Left ventricle myocardium inferior (tissue), 1 donor: ENCODE measurements at regions not wholly inside any gene's neighbourhood (a gene's known extent, or its start where the extent isn't known, plus 50 kb on each side); places are given as distances from the start of the nearest gene placed in this dataset.

ENCODE experiments used
- DNase-seq: peaks from one replicate; pipeline ENCODE4 v3.0.0-alpha.2; 2020
- H3K27ac ChIP-seq: fragments of 200-600 bp; replicated peaks from 2 replicates; pipeline ENCODE4 v1.8.0; 2021
- H3K27me3 ChIP-seq: fragments of 200-600 bp; 2 replicates; pipeline ENCODE4 v1.8.0; 2021; ENCODE audit warnings: low read depth
- H3K36me3 ChIP-seq: fragments of 200-600 bp; 2 replicates; pipeline ENCODE4 v1.8.0; 2021
- H3K4me1 ChIP-seq: fragments of 200-600 bp; 2 replicates; pipeline ENCODE4 v1.8.0; 2021
- H3K4me3 ChIP-seq: fragments of 200-600 bp; 2 replicates; pipeline ENCODE4 v1.8.0; 2021; ENCODE audit warnings: mild to moderate bottlenecking, moderate library complexity
- H3K9me3 ChIP-seq: fragments of 200-600 bp; replicated peaks from 2 replicates; pipeline ENCODE4 v1.8.0; 2021
- intact Hi-C: fragments of 100-400 bp; cut with micrococcal nuclease; formaldehyde crosslinking; loops from one replicate; pipeline ENCODE4 v1.11.0; 2022
- TF ChIP-seq, protein P1 (sequence below): fragments of 200-600 bp; IDR thresholded peaks from 2 replicates; pipeline ENCODE4 v1.8.0; 2021; ENCODE audit warnings: antibody characterized with exemption, mild to moderate bottlenecking, borderline replicate concordance
- donor health status: DM: no; HTN: yes; CAD: no; lungs with severe emphysema.

DNA sequence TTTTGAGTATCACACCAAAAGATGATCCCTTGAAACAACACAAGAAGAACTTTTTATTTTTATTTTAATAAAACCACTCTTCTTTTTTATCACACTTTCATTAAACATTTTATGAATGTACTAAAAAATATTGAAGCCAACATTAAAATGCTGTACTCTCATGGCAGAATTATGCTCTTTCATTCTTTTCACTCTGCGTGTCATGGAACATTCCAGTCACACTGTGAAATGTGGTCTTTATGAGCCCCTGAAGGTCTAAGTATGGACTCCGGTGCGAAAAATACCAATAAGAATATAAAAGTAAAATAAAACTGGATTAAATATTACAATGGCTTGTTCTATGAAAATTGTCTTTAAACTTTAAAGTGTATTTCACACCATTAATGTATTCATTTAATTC is 148.4 kb downstream of the TMEM26 start:
- intact Hi-C loops: no loop called here

DNA sequence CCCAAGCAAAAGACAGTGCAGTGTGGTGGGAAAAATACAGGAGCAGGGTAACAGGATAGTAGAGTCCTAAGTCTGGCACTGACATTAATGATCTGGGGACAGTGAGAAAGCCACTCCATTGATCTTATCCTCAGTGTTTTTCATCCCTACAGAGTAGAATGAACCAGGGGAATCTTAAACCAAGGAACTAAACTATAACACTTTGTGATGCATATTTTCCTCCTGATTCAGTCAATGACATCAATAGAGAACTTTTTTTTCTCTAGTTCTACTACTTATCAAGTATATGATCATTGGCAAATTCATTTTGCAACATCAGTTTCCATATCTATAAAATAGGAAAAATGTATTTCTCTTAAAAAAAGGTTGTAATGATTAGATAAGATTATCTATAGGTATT is 151.1 kb downstream of the TMEM26 start:
- H3K4me3 ChIP-seq: no peak overlapping the region
- no peaks in the 10 kb centered on the region for H3K36me3 ChIP-seq
- TF ChIP-seq, protein P1, sequence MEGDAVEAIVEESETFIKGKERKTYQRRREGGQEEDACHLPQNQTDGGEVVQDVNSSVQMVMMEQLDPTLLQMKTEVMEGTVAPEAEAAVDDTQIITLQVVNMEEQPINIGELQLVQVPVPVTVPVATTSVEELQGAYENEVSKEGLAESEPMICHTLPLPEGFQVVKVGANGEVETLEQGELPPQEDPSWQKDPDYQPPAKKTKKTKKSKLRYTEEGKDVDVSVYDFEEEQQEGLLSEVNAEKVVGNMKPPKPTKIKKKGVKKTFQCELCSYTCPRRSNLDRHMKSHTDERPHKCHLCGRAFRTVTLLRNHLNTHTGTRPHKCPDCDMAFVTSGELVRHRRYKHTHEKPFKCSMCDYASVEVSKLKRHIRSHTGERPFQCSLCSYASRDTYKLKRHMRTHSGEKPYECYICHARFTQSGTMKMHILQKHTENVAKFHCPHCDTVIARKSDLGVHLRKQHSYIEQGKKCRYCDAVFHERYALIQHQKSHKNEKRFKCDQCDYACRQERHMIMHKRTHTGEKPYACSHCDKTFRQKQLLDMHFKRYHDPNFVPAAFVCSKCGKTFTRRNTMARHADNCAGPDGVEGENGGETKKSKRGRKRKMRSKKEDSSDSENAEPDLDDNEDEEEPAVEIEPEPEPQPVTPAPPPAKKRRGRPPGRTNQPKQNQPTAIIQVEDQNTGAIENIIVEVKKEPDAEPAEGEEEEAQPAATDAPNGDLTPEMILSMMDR: no peak
- no peak overlapping the region for H3K27ac ChIP-seq
- H3K4me1 ChIP-seq: no peaks in the 10 kb centered on the region
- H3K27me3 ChIP-seq: no peaks in the 10 kb centered on the region
- no peak for DNase-seq
- intact Hi-C loops: no loop called here
- peaks cover 20% of the 10 kb centered on the region for H3K9me3 ChIP-seq

More for the DNA sequence above, 148.4 kb downstream of the TMEM26 start:
- no peaks in the 10 kb centered on the region for H3K9me3 ChIP-seq
- DNase-seq: no peak
- no peaks in the 10 kb centered on the region for H3K27me3 ChIP-seq
- H3K4me1 ChIP-seq: no peaks in the 10 kb centered on the region
- no peaks in the 10 kb centered on the region for H3K36me3 ChIP-seq
- H3K4me3 ChIP-seq: no peak overlapping the region
- TF ChIP-seq, protein P1: no peak
- no peak overlapping the region for H3K27ac ChIP-seq

DNA sequence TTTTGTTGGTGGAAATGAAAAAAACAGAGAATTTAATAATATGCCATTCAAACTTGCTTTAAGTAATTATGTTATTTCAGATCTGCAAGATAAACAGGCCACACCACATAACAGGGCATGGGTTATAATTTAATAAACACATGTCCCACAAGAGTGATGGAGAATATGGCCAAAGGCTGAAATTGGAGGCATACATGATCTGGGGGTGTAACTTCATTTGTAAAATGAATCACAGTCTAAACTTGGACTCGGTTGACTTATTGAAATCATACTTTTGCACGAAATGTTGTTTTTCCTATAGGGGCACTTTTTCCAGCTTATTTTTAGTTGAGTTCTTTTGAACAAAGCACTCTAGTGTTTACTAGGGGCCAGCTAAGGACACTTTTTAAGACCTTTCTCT is 151.6 kb downstream of the TMEM26 start:
- no peak overlapping the region for H3K4me3 ChIP-seq
- H3K9me3 ChIP-seq: peaks cover 20% of the 10 kb centered on the region
- H3K36me3 ChIP-seq: no peaks in the 10 kb centered on the region
- intact Hi-C loops: no loop called here
- H3K27ac ChIP-seq: no peak overlapping the region
- no peaks in the 10 kb centered on the region for H3K27me3 ChIP-seq
- TF ChIP-seq, protein P1: no peak
- no peak for DNase-seq
- H3K4me1 ChIP-seq: no peaks in the 10 kb centered on the region

DNA sequence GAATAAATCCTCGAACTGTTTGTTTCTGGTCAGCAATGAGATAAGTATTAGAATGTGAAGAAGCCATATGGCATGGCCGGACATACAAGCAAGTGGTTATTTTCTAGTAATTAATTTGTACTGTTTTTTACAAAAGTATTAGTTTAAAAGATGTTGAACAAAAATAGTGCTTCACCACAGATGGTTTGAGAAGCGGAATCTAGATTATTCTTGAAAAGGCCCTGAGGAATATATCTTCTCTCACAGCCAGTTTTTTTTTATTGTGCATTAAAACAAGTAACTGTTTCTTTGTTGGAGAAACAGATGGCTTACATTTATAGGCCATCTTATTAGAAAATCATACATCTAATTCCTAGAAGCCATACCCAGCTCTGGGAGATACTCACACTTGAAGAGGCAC is 153.3 kb downstream of the TMEM26 start:
- no peaks in the 10 kb centered on the region for H3K4me1 ChIP-seq
- TF ChIP-seq, protein P1: no peak
- no peaks in the 10 kb centered on the region for H3K36me3 ChIP-seq
- peaks cover 20% of the 10 kb centered on the region for H3K9me3 ChIP-seq
- H3K4me3 ChIP-seq: no peak overlapping the region
- DNase-seq: no peak
- no peaks in the 10 kb centered on the region for H3K27me3 ChIP-seq
- no peak overlapping the region for H3K27ac ChIP-seq
- intact Hi-C loops: no loop called here

DNA sequence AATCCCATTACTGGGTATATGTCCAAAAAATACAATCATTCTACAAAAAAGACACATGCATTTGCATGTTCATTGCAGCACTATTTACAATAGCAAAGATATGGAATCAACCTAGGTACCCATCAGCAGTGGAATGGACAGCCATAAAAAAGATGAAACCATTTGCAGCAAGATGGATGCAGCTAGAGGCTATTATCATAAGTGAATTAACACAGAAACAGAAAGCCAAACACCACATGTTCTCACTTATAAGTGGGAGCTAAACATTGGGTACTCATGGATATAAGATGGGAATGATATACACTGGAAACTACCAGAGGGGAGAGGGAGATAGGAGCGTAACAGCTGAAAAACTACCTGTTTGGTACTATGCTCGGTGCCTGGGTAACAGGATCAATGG is 154.0 kb downstream of the TMEM26 start:
- peaks cover 20% of the 10 kb centered on the region for H3K9me3 ChIP-seq
- H3K27me3 ChIP-seq: no peaks in the 10 kb centered on the region
- TF ChIP-seq, protein P1: no peak
- no peak for DNase-seq
- H3K4me1 ChIP-seq: no peaks in the 10 kb centered on the region
- no peak overlapping the region for H3K27ac ChIP-seq
- intact Hi-C loops: no loop called here
- no peaks in the 10 kb centered on the region for H3K36me3 ChIP-seq
- H3K4me3 ChIP-seq: no peak overlapping the region

DNA sequence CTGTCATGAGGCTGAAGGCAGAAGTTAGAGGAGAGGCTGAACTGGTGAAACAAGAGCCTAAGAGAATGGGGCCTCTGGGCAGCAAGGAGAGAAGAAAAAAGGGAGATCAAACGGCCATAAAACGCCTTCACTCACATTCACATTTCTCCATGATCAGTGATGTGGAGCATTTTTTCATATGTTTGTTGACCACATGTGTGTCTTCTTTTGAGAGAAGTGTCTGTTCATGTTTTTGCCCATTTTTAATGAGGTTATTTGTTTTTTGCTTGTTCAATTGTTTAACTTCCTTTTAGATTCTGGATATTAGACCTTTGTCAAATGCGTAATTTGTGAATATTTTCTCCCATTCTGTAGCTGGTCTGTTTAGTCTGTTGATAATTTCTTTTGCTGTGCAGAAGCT is 155.0 kb downstream of the TMEM26 start:
- intact Hi-C loops: no loop called here
- TF ChIP-seq, protein P1: no peak
- H3K4me3 ChIP-seq: no peak overlapping the region

More for the DNA sequence above, 155.0 kb downstream of the TMEM26 start:
- Histone ChIP-seq H3K27me3 (no peaks in the 10 kb centered on the region), H3K27ac (no peak overlapping the region), H3K9me3 (peaks cover 20% of the 10 kb centered on the region), H3K36me3 (no peaks in the 10 kb centered on the region), H3K4me1 (no peaks in the 10 kb centered on the region)
- DNase-seq: no peak
